ENCODE measurements at regions not wholly inside any gene's neighbourhood (a gene's known extent, or its start where the extent isn't known, plus 50 kb on each side); places are given as distances from the start of the nearest gene placed in this dataset.

- Histone ChIP-seq H3K4me3 (no peak overlapping the region), H3K27ac (no peak overlapping the region), H3K4me2 (no peak overlapping the region), H3K9me3 (no peaks in the 10 kb centered on the region), H3K4me1 (no peaks in the 10 kb centered on the region)
- FAIRE-seq (no peak), ATAC-seq (no peak), DNase-seq (ENCODE audit: low read depth in 1 of 2, low spot score in 1 of 2) (no peak)
- no peak for TF ChIP-seq KDM5A (IDR thresholded peaks at IDR 0.05)
- no peak for TF ChIP-seq RAD21 (conservative IDR thresholded peaks at IDR 0.05 in 1 of 2, IDR thresholded peaks at IDR 0.05 in 1 of 2)
- no peak for TF ChIP-seq MAFK (IDR thresholded peaks at IDR 0.05; ENCODE audit: partially characterized antibody)
- no peak for TF ChIP-seq TFCP2L1 (CRISPR knock-in tag; IDR thresholded peaks at IDR 0.05)
- no peak for TF ChIP-seq CBX8 (IDR thresholded peaks at IDR 0.05)
- TF ChIP-seq EHMT2 (IDR thresholded peaks at IDR 0.05; ENCODE audit: low read depth), result no peak
- no peak for TF ChIP-seq EHF (CRISPR knock-in tag; IDR thresholded peaks at IDR 0.05)
- no peak for TF ChIP-seq RNF2 (IDR thresholded peaks at IDR 0.05; ENCODE audit: borderline replicate concordance, low read depth)
- TF ChIP-seq REST (IDR thresholded peaks at IDR 0.05), result no peak
- TF ChIP-seq HDAC2 (IDR thresholded peaks at IDR 0.05), result no peak
- TF ChIP-seq USF2 (IDR thresholded peaks at IDR 0.05), result no peak
- TF ChIP-seq GATA3 (IDR thresholded peaks at IDR 0.05; ENCODE audit: borderline replicate concordance), result no peak
- TF ChIP-seq RFX5 (IDR thresholded peaks at IDR 0.05), result no peak
- no peak for TF ChIP-seq ZFP36 (IDR thresholded peaks at IDR 0.05; ENCODE audit: borderline replicate concordance, partially characterized antibody)
- TF ChIP-seq, protein P1, sequence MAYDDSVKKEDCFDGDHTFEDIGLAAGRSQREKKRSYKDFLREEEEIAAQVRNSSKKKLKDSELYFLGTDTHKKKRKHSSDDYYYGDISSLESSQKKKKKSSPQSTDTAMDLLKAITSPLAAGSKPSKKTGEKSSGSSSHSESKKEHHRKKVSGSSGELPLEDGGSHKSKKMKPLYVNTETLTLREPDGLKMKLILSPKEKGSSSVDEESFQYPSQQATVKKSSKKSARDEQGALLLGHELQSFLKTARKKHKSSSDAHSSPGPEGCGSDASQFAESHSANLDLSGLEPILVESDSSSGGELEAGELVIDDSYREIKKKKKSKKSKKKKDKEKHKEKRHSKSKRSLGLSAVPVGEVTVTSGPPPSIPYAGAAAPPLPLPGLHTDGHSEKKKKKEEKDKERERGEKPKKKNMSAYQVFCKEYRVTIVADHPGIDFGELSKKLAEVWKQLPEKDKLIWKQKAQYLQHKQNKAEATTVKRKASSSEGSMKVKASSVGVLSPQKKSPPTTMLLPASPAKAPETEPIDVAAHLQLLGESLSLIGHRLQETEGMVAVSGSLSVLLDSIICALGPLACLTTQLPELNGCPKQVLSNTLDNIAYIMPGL (CRISPR knock-in tag; IDR thresholded peaks at IDR 0.05; ENCODE audit: borderline replicate concordance), result no peak
- WGBS (ENCODE audit: missing lambda C conversion rate), result 2% methylated on average over 2 of the region's 2 CpGs
- ChIA-PET POLR2A (no interaction called here), CTCF (no interaction called here)
Measured at GRCh38 chr9:18018661-18019060, 439.8 kb downstream of the SH3GL2 start.

DNA sequence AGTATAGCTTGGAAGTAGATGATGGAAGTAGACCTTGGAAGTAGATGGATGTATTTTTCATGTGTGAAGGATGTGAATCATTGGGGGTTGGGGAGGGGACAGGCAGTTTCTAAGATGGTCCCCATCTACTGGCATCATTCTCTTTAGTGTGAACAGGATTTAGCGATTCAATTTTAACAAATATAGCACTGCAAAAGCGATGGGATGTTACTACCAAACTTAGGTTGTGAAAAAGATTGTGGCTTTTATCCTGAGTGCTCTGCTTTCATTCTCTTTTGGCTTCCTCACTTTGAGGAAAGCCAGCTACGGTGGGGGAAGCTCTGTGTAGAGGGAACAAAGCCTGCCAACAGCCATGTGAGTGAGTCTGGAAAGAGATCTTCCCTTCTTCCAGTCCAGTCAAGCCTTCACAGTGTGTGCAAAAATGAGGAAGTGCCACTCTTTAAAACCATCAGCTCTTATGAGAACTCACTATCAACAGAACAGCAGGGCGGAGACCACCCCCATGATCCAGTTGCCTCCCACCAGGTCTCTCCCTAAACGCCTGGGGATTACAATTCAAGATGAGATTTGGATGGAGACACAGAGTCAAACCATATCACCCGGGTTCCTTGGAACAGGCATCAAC is 441.4 kb downstream of the SH3GL2 start:
- no peak overlapping the region for H3K4me3 ChIP-seq
- FAIRE-seq, result no peak
- CTCF ChIA-PET, result no interaction called here
- TF ChIP-seq JUN (IDR thresholded peaks at IDR 0.05) (no peak), JUNB (IDR thresholded peaks at IDR 0.05) (no peak), MYC (IDR thresholded peaks at IDR 0.05; ENCODE audit: borderline replicate concordance, low read length) (no peak), EHF (CRISPR knock-in tag; IDR thresholded peaks at IDR 0.05) (no peak), MAFK (IDR thresholded peaks at IDR 0.05; ENCODE audit: partially characterized antibody) (no peak), RARB (CRISPR knock-in tag; IDR thresholded peaks at IDR 0.05) (no peak), TP53 (CRISPR knock-in tag; IDR thresholded peaks at IDR 0.05) (no peak), POLR2AphosphoS2 (conservative IDR thresholded peaks at IDR 0.05; ENCODE audit: low read length) (no peak), NFE2L2 (conservative IDR thresholded peaks at IDR 0.05; ENCODE audit: low read length) (no peak), HES2 (IDR thresholded peaks at IDR 0.05) (no peak), HDAC2 (IDR thresholded peaks at IDR 0.05) (no peak)
- TF ChIP-seq, protein P2, sequence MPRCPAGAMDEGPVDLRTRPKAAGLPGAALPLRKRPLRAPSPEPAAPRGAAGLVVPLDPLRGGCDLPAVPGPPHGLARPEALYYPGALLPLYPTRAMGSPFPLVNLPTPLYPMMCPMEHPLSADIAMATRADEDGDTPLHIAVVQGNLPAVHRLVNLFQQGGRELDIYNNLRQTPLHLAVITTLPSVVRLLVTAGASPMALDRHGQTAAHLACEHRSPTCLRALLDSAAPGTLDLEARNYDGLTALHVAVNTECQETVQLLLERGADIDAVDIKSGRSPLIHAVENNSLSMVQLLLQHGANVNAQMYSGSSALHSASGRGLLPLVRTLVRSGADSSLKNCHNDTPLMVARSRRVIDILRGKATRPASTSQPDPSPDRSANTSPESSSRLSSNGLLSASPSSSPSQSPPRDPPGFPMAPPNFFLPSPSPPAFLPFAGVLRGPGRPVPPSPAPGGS (IDR thresholded peaks at IDR 0.05), result no peak
- 6% methylated on average over 6 of the region's 6 CpGs for WGBS (ENCODE audit: missing lambda C conversion rate)
- H3K27ac ChIP-seq, result no peak overlapping the region
- DNase-seq (ENCODE audit: low read depth in 1 of 2, low spot score in 1 of 2), result no peak
- no peak for ATAC-seq
- no peaks in the 10 kb centered on the region for H3K9me3 ChIP-seq
- POLR2A ChIA-PET, result no interaction called here
- H3K4me2 ChIP-seq, result no peak overlapping the region
- no peaks in the 10 kb centered on the region for H3K4me1 ChIP-seq

All from A549 (cell line).